ENCODE measurements at regions not wholly inside any gene's neighbourhood (a gene's known extent, or its start where the extent isn't known, plus 50 kb on each side); places are given as distances from the start of the nearest gene placed in this dataset.

GRCh38 chr2:41913921-41914609 lies 133.8 kb upstream of the PKDCC start:
- no peak for DNase-seq (ENCODE audit: low spot score)

- no peak for DNase-seq (ENCODE audit: low spot score)
Measured at GRCh38 chr2:41914936-41915335, 132.9 kb upstream of the PKDCC start.

- no peak for DNase-seq (ENCODE audit: low spot score)
Measured at GRCh38 chr2:41916177-41916576, 131.6 kb upstream of the PKDCC start.

GRCh38 chr2:41917587-41917986 lies 130.2 kb upstream of the PKDCC start:
- no peak for DNase-seq (ENCODE audit: low spot score)

- DNase-seq (ENCODE audit: low spot score) = no peak
Measured at GRCh38 chr2:41919135-41919534, 128.7 kb upstream of the PKDCC start.

GRCh38 chr2:41920181-41920580 lies 127.6 kb upstream of the PKDCC start:
- DNase-seq (ENCODE audit: low spot score) = no peak

- no peak for DNase-seq (ENCODE audit: low spot score)
Measured at GRCh38 chr2:41920812-41921211, 127.0 kb upstream of the PKDCC start.

GRCh38 chr2:41922177-41922576 lies 125.6 kb upstream of the PKDCC start:
- DNase-seq (ENCODE audit: low spot score) = peak; percentile 50

- DNase-seq (ENCODE audit: low spot score) = no peak
Measured at GRCh38 chr2:41923156-41923786, 124.5 kb upstream of the PKDCC start.

- DNase-seq (ENCODE audit: low spot score) = no peak
Measured at GRCh38 chr2:41924024-41924423, 123.8 kb upstream of the PKDCC start.

- DNase-seq (ENCODE audit: low spot score) = no peak
Measured at GRCh38 chr2:41924709-41925408, 123.0 kb upstream of the PKDCC start.

- DNase-seq (ENCODE audit: low spot score) = no peak
Measured at GRCh38 chr2:41925712-41926111, 122.1 kb upstream of the PKDCC start.

GRCh38 chr2:41926614-41927580 lies 120.9 kb upstream of the PKDCC start:
- DNase-seq (ENCODE audit: low spot score) = no peak

GRCh38 chr2:41927581-41928264 lies 120.1 kb upstream of the PKDCC start:
- no peak for DNase-seq (ENCODE audit: low spot score)

GRCh38 chr2:41928526-41928925 lies 119.3 kb upstream of the PKDCC start:
- DNase-seq (ENCODE audit: low spot score) = no peak

GRCh38 chr2:41930807-41931566 lies 116.8 kb upstream of the PKDCC start:
- DNase-seq (ENCODE audit: low spot score) = no peak

GRCh38 chr2:41932241-41933045 lies 115.4 kb upstream of the PKDCC start:
- no peak for DNase-seq (ENCODE audit: low spot score)

- DNase-seq (ENCODE audit: low spot score) = no peak
Measured at GRCh38 chr2:41933046-41933420, 114.8 kb upstream of the PKDCC start.

- DNase-seq (ENCODE audit: low spot score) = no peak
Measured at GRCh38 chr2:41933585-41934320, 114.1 kb upstream of the PKDCC start.
